ENCODE measurements at regions not wholly inside any gene's neighbourhood (a gene's known extent, or its start where the extent isn't known, plus 50 kb on each side); places are given as distances from the start of the nearest gene placed in this dataset.

- Mint-ChIP-seq H3K36me3 (ENCODE audit: low read depth) (no peaks in the 10 kb centered on the region), H3K4me3 (no peak overlapping the region), H3K27me3 (no peaks in the 10 kb centered on the region), H3K4me1 (ENCODE audit: low read depth) (peaks cover 76% of the 10 kb centered on the region), H3K9me3 (peaks cover 4% of the 10 kb centered on the region), H3K27ac (peak overlapping the region; percentile 61)
- ATAC-seq (ENCODE audit: poor library complexity): no peak
- POLR2A ChIA-PET: interaction anchor here (1.5 to 17.4 kb wide), 4 partner anchors 10 to 110 kb away, joined by 4 to 484 read pairs (median 45); partner anchors contain the start of gene RASGRP1
- Histone ChIP-seq H3K27ac (ENCODE audit: low read depth in 1 of 2, low read length in 2 of 2) (no peak overlapping the region), H3K4me1 (ENCODE audit: insufficient read depth, low read length) (peaks cover 64% of the 10 kb centered on the region), H3K27me3 (ENCODE audit: control insufficient read depth in 1 of 2, insufficient read depth in 2 of 2, low read length in 2 of 2) (no peaks in the 10 kb centered on the region), H3K4me3 (ENCODE audit: low read length) (no peak overlapping the region), H3K9me3 (ENCODE audit: control insufficient read depth in 1 of 2, insufficient read depth in 1 of 2, low read length in 2 of 2) (no peaks in the 10 kb centered on the region), H3K36me3 (ENCODE audit: insufficient read depth, low read length) (no peaks in the 10 kb centered on the region)
- CTCF ChIA-PET: interaction anchor here (2.0 to 3.4 kb wide), 3 partner anchors 16 to 110 kb away, joined by 6 to 16 read pairs (median 11); partner anchors contain the start of gene RASGRP1
- TF ChIP-seq CTCF (IDR thresholded peaks at IDR 0.05): no peak
- DNase-seq: peak in 3 of 14 experiments; percentile 53 to 65 (median 57)
- intact Hi-C loops (cut with DNase I, micrococcal nuclease): loop anchor here in 1 of 2 experiments (5.0 kb wide), 1 partner anchor 62 kb away; no protein-coding TSS in a partner anchor
Observed at GRCh38 chr15:38674448-38674847, 109.8 kb upstream of the RASGRP1 start.

GRCh38 chr15:38678281-38678680, 113.7 kb upstream of the RASGRP1 start:
- Histone ChIP-seq H3K4me3 (ENCODE audit: low read length) (no peak overlapping the region), H3K27me3 (ENCODE audit: control insufficient read depth in 1 of 2, insufficient read depth in 2 of 2, low read length in 2 of 2) (no peaks in the 10 kb centered on the region), H3K36me3 (ENCODE audit: insufficient read depth, low read length) (no peaks in the 10 kb centered on the region), H3K4me1 (ENCODE audit: insufficient read depth, low read length) (peaks cover 33% of the 10 kb centered on the region), H3K27ac (ENCODE audit: low read depth in 1 of 2, low read length in 2 of 2) (no peak overlapping the region), H3K9me3 (ENCODE audit: control insufficient read depth in 1 of 2, insufficient read depth in 1 of 2, low read length in 2 of 2) (no peaks in the 10 kb centered on the region)
- intact Hi-C loops (cut with DNase I, micrococcal nuclease): loop anchor here in 1 of 2 experiments (2.0 kb wide), 1 partner anchor 25 kb away; no protein-coding TSS in a partner anchor
- no peak for TF ChIP-seq CTCF (IDR thresholded peaks at IDR 0.05)
- CTCF ChIA-PET: interaction anchor here (0.9 to 3.3 kb wide), 2 partner anchors 47 to 114 kb away, joined by 4 to 13 read pairs; partner anchors contain the start of gene RASGRP1
- Mint-ChIP-seq H3K4me3 (no peak overlapping the region), H3K27me3 (no peaks in the 10 kb centered on the region), H3K9me3 (no peaks in the 10 kb centered on the region), H3K27ac (no peak overlapping the region), H3K36me3 (ENCODE audit: low read depth) (no peaks in the 10 kb centered on the region), H3K4me1 (ENCODE audit: low read depth) (peaks cover 60% of the 10 kb centered on the region)
- no peak for ATAC-seq (ENCODE audit: poor library complexity)
- DNase-seq: no peak
- POLR2A ChIA-PET: interaction anchor here (2.8 kb wide), 1 partner anchor 25 kb away, joined by 9 read pairs; no protein-coding TSS in a partner anchor

GRCh38 chr15:38680775-38681174, 116.2 kb upstream of the RASGRP1 start:
- Histone ChIP-seq H3K36me3 (ENCODE audit: insufficient read depth, low read length) (no peaks in the 10 kb centered on the region), H3K4me3 (ENCODE audit: low read length) (no peak overlapping the region), H3K27me3 (ENCODE audit: control insufficient read depth in 1 of 2, insufficient read depth in 2 of 2, low read length in 2 of 2) (no peaks in the 10 kb centered on the region), H3K27ac (ENCODE audit: low read depth in 1 of 2, low read length in 2 of 2) (no peak overlapping the region), H3K4me1 (ENCODE audit: insufficient read depth, low read length) (peaks cover 39% of the 10 kb centered on the region), H3K9me3 (ENCODE audit: control insufficient read depth in 1 of 2, insufficient read depth in 1 of 2, low read length in 2 of 2) (no peaks in the 10 kb centered on the region)
- intact Hi-C loops (cut with DNase I, micrococcal nuclease): loop anchor here in 1 of 2 experiments (10.0 kb wide), 1 partner anchor 46 kb away; no protein-coding TSS in a partner anchor
- H3K4me1 Mint-ChIP-seq (ENCODE audit: low read depth): peaks cover 75% of the 10 kb centered on the region
- H3K27me3 Mint-ChIP-seq: no peaks in the 10 kb centered on the region
- no peaks in the 10 kb centered on the region for H3K36me3 Mint-ChIP-seq (ENCODE audit: low read depth)
- no peak for TF ChIP-seq CTCF (IDR thresholded peaks at IDR 0.05)
- ChIA-PET CTCF (interaction anchor here (0.9 to 3.3 kb wide), 3 partner anchors 10 to 116 kb away, joined by 3 to 13 read pairs (median 3); partner anchors contain the start of gene RASGRP1), POLR2A (interaction anchor here (0.9 to 1.7 kb wide), 3 partner anchors 10 to 117 kb away, joined by 3 to 7 read pairs (median 3); no protein-coding TSS in a partner anchor)
- H3K27ac Mint-ChIP-seq: no peak overlapping the region
- ATAC-seq (ENCODE audit: poor library complexity) (no peak), DNase-seq (no peak)
- H3K4me3 Mint-ChIP-seq: no peak overlapping the region
- H3K9me3 Mint-ChIP-seq: no peaks in the 10 kb centered on the region

Measured in CD4-positive, alpha-beta T cell (primary cell).